ENCODE measurements at regions not wholly inside any gene's neighbourhood (a gene's known extent, or its start where the extent isn't known, plus 50 kb on each side); places are given as distances from the start of the nearest gene placed in this dataset.

DNA sequence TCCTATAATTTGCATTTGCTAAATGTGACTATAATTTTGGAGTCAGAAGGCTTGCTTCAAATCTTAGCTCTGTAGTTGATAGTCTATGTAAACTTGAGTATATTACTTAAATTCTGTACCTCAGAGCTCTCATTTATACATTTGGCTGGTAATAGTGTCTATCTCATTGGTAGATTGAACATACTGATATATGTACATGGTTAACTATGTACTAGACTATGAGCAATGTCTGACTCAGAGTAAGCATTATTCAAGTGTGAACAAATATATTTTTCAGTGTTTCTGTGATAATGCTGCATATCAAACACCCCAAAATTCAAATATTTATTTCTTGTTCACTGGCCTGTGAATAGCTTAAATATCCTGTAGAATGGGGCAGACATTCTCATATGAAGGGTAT is 1568.9 kb upstream of the PABPC4L start:
- DNase-seq = no peak

DNA sequence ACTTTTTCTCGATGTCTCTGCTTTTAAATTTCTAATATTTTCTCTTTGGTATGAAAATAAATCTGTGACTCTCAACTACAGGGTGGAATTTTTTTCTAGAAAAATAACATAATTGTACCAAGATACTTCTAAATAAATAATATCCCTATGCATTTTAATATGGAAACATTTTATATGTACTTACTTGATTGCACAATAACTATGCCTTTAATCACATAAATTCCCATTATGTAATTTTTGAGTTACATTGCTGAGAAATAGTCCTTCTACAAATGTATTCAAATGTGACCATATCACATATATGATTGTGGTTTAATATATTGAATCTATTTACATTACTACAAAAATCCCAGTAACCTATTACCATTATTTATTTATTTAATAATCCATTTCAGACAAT is 1543.3 kb upstream of the PABPC4L start:
- no peak for DNase-seq

DNA sequence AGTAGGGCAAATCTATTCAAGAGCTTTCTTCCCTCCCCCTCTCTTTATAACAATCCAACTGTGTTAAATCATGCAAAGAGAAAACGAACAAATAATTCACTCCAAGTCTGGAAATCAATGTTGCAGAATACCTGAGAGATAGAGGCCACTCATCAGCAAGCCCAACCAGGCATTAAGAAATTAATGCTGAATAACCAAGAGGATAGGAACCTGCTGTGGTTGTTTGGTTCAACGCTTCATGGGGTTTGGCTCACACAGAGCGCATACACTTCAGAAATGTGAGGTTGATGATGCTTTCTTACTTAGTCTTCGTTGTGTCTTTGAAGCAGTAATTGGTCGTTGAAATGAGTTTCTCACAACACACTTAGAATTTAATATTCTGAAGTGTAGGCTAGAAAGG is 1540.0 kb upstream of the PABPC4L start:
- no peak for DNase-seq

DNA sequence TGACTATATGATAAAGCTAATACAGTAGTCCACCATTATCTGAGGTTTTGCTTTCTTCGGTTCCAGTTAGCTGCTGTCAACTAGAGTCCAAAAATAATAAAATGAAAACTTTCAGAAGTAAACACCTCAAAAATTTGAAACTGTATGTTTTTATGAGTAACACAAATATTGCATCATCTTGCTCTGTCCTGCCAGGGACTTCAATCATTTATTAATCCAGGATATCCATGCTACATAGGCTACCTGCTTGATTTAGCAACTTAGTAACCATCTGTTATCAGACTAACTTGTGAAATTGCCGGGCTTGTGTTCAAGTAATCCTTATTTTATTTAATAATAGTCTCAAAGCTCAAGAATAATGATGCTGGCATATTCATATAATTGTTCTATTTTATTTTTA is 1537.8 kb upstream of the PABPC4L start:
- DNase-seq = no peak

DNA sequence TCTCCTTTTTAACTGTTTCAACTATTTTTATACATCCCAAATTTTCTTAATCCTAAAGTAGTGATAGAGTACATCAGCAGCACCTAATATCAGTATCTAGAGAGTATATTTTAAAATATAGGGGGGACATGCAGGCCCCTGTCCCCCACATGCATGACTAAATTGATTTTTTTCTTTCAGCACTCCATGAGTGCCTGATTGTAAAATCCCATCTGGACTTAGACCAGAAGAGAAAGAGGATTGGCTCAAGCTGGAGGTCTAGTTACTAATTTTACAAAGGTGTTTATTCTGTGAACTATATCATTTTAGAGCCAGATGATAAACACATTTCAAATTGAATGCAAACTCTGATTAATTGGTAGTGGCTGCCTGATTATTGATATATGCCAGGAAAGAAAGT is 1533.9 kb upstream of the PABPC4L start:
- no peak for DNase-seq

DNA sequence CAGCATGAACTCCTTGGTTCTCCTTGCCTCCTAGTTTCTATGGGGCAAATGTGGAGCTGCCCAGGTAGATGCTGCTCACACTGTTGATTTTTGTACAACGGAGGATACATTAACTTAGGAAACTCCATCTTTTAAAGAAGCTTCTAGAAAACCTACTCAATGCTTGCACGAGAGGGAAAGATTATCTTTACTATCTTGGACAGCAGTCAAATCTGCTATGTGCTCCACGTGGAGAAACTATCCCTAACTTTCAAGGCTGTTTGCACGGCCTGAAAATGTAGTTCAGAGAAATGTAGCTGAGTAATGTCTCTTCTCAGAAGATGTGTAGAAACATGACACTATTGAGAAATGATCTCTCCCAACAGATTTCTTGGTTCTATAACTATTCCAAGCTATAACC is 1530.9 kb upstream of the PABPC4L start:
- DNase-seq = no peak

DNA sequence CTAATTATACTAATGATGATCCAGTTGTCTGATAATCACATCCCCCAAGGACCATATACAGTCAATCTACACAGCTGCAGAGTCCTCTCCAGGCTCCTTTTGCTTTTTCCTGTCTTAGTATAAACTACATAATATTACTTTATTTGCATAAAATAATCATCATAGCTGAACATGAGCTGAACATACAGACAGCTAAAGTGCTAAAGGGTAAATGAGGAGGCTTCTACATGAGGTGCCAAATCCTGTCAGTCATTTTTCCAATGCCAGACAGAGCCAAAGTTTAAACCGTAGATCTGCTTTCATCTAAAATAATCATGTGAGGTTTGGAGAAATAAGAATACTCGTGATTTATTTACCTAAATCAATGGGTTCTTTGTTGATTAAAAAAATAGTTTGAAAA is 1530.1 kb upstream of the PABPC4L start:
- DNase-seq = no peak

DNA sequence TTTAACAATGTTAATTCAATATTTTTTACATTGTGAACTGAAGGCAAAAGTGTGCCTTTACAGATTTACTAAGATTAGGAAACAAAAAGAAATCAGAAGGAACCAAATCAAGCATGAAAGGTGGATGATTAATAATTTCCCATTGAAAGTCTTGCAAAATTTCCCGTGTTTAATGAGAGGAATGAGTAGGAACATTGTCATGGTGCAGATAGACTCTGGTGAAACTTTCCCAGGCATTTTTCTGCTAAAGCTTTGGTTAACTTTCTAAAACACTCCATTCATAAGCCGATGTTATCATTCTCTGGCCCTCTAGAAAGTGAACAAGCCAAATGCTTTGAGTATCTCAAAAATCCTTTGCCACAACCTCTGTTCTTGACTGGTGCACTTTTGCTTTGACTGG is 1522.8 kb upstream of the PABPC4L start:
- DNase-seq = no peak

DNA sequence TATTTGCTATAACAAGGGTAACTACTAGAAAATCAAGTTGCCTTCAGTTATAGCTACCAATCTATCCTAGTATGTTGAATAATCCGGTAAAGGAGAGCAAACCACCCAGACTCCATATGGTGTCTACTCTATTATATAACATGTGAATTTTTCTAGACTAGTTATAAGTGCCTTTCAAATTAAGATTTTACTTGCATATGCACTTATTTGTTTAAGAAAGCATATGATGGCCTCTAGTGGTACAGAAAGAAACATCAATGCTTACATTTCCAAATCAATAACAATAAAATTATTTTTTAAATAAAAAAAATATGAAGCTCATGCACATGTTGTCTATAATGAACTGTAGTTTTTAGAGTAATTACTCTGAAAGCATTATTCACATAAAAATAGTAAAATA is 1516.4 kb upstream of the PABPC4L start:
- no peak for DNase-seq

DNA sequence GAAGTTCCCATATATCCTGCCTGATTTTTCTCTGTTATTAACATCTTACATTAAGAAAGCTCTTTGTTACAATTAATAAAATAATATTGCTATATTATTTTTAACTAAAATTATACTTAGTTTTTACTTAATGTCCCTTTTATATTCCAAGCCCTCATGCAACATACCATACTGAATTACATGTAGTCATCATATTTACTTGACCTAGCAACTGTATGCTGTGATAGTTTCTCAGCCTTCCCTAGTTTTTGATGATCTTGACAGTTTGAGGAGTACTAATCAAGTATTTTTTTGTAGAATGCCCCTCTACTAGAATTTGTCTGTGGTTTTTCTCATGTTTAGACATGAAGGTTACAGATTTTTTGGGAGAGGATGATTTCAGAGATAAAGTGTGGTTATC is 1503.8 kb upstream of the PABPC4L start:
- no peak for DNase-seq

DNA sequence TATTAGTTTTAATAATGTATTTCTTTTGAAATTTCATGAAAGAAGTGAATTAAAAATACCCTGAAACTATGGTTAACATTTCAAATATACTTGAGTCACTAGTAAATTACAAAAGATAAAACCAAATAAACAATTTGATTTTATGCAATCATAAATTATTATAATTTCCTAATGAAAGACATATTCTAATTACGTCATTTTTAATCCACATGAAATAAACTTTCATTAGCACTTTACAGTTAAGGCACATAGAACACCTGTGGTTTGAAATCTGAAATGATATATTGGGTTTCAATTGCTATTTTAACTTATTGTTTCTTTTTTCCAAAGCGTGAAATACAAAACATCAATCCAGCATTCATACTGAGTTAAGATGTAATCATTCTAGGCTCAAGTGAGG is 1492.5 kb upstream of the PABPC4L start:
- no peak for DNase-seq

DNA sequence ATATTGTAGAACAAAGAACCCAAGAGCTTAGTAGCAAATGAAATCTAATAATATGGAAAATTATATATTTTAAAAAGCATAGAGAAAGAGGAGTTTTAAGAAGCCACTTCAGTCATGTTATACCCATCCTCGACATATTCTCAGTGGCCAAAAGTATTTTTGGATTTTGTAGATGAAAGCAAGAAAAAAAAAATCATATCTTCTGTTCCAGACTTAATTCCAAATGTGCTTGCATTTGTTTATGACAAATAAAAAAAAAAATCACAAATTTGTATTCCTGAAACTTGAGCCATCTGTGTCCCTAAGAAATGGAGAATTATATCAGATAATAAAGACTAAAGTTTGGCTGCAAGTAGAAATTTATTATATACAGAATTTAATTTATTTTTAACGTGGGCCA is 1482.4 kb upstream of the PABPC4L start:
- no peak for DNase-seq

DNA sequence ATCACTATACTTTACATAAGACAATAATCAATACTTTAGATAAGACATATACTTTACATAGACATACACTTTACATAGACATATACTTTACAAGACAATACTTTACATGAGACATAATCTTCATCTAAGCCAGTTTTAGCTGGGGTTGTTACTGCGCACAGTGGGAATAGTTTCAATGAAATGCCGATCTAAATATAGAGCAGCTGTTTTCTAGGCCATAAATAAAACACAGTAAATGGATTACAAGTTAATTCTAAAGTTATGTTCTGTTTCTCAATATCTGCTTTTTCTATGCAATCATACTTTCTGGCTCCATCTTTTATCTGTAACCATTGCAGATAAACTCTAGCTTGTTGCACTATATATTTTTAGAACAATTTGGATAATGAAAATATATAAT is 1470.6 kb upstream of the PABPC4L start:
- DNase-seq = no peak

DNA sequence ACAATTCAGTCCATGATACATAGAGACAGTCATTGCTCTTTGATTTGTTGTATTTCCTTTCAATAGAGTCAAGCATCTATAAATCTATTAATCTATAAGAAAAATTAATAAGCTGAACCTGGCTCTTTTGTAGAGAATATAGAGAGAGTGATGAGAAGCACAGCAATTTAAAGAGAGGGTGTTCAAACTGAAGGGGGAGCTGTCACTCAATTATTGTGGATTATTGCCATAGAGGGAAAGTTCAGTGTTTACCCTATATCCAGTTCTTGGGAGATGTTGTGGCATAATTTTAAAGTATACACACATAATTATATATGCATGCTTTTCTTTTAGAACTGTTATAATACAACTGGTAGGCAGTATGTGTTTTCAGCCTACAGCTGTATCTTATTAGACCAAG is 1469.0 kb upstream of the PABPC4L start:
- no peak for DNase-seq

Data from NCI-H2227 treated with DMSO at 0.1 percent for 48 hours (cell line).